ENCODE measurements at regions not wholly inside any gene's neighbourhood (a gene's known extent, or its start where the extent isn't known, plus 50 kb on each side); places are given as distances from the start of the nearest gene placed in this dataset.

DNA sequence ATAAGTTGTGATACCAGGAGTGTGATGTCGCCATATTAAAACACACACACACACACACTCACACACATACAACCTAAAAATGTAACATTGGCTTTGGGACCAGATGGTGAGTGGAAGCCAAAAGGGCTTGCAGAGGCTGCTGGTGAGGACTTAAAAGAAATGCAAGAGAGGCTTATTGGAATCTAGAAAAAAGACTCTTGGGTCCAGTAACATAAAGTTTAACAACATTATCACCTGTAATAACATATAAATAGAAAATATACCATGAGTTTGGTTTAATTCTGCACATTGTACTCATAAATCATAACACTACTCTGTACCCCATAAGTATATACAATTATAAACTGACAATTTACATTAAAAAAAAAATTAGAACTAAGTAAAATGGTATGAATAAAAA lies 74.4 kb upstream of the MYCN start:
- TF ChIP-seq, protein P1, sequence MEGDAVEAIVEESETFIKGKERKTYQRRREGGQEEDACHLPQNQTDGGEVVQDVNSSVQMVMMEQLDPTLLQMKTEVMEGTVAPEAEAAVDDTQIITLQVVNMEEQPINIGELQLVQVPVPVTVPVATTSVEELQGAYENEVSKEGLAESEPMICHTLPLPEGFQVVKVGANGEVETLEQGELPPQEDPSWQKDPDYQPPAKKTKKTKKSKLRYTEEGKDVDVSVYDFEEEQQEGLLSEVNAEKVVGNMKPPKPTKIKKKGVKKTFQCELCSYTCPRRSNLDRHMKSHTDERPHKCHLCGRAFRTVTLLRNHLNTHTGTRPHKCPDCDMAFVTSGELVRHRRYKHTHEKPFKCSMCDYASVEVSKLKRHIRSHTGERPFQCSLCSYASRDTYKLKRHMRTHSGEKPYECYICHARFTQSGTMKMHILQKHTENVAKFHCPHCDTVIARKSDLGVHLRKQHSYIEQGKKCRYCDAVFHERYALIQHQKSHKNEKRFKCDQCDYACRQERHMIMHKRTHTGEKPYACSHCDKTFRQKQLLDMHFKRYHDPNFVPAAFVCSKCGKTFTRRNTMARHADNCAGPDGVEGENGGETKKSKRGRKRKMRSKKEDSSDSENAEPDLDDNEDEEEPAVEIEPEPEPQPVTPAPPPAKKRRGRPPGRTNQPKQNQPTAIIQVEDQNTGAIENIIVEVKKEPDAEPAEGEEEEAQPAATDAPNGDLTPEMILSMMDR (IDR thresholded peaks at IDR 0.05) = no peak
- TF ChIP-seq POLR2A (IDR thresholded peaks at IDR 0.05) = no peak

Measured in Peyer's patch (tissue), 4 donors.